ENCODE measurements at regions not wholly inside any gene's neighbourhood (a gene's known extent, or its start where the extent isn't known, plus 50 kb on each side); places are given as distances from the start of the nearest gene placed in this dataset.

DNA sequence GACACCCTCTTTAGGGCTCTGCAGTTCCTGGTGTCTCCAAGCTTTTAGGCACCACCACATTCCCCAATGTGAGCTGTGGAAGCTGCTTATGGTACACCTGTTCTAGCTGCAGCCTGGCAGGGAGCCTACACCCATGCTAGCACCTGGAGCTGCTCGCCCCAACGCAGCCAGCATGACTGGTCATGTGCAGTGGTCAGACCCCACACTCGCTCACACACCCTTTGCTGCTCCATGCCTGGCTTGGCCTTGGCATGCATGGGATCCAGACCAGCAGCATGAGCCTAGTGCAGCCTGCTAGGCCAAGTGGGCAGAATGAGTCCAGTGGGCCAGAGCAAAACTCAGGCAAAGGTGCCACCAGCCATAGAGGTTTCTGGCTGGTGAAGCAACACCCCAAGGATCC, 86.4 kb upstream of the OSBPL8 start:
- TF ChIP-seq, protein P1, sequence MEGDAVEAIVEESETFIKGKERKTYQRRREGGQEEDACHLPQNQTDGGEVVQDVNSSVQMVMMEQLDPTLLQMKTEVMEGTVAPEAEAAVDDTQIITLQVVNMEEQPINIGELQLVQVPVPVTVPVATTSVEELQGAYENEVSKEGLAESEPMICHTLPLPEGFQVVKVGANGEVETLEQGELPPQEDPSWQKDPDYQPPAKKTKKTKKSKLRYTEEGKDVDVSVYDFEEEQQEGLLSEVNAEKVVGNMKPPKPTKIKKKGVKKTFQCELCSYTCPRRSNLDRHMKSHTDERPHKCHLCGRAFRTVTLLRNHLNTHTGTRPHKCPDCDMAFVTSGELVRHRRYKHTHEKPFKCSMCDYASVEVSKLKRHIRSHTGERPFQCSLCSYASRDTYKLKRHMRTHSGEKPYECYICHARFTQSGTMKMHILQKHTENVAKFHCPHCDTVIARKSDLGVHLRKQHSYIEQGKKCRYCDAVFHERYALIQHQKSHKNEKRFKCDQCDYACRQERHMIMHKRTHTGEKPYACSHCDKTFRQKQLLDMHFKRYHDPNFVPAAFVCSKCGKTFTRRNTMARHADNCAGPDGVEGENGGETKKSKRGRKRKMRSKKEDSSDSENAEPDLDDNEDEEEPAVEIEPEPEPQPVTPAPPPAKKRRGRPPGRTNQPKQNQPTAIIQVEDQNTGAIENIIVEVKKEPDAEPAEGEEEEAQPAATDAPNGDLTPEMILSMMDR (IDR thresholded peaks at IDR 0.05), result no peak
- no peak for TF ChIP-seq POLR2A (IDR thresholded peaks at IDR 0.05)

Data from body of pancreas (tissue), 4 donors.